HG03103 (cell line): ENCODE measurements at regions not wholly inside any gene's neighbourhood (a gene's known extent, or its start where the extent isn't known, plus 50 kb on each side); places are given as distances from the start of the nearest gene placed in this dataset.

Experiments used
- ATAC-seq: cut with Tn5 transposase; IDR thresholded peaks from one replicate; pipeline ENCODE4 v1.9.1; 2021; ENCODE audit warnings: low read depth; ENCODE audit not compliant: unreplicated experiment

GRCh38 chr6:14450133-14450504 lies 332.5 kb downstream of the CD83 start:
- ATAC-seq: no peak

- no peak for ATAC-seq
These were observed 333.0 kb downstream of the CD83 start for GRCh38 chr6:14450578-14450977.

GRCh38 chr6:14451594-14452374 lies 334.2 kb downstream of the CD83 start:
- no peak for ATAC-seq

GRCh38 chr6:14452567-14453527 lies 335.3 kb downstream of the CD83 start:
- ATAC-seq: no peak

- ATAC-seq: no peak
These were observed 336.3 kb downstream of the CD83 start for GRCh38 chr6:14453712-14454472.

- ATAC-seq: no peak
These were observed 336.9 kb downstream of the CD83 start for GRCh38 chr6:14454473-14454775.

GRCh38 chr6:14455427-14455826 lies 337.9 kb downstream of the CD83 start:
- ATAC-seq: no peak

- no peak for ATAC-seq
These were observed 338.5 kb downstream of the CD83 start for GRCh38 chr6:14455876-14456648.

GRCh38 chr6:14456941-14457340 lies 339.4 kb downstream of the CD83 start:
- no peak for ATAC-seq

- no peak for ATAC-seq
These were observed 341.2 kb downstream of the CD83 start for GRCh38 chr6:14458669-14459266.

GRCh38 chr6:14459315-14459714 lies 341.7 kb downstream of the CD83 start:
- no peak for ATAC-seq

- ATAC-seq: no peak
These were observed 343.0 kb downstream of the CD83 start for GRCh38 chr6:14460556-14460955.

GRCh38 chr6:14462135-14462534 lies 344.6 kb downstream of the CD83 start:
- no peak for ATAC-seq

GRCh38 chr6:14462566-14462965 lies 345.0 kb downstream of the CD83 start:
- ATAC-seq: no peak

- no peak for ATAC-seq
These were observed 345.5 kb downstream of the CD83 start for GRCh38 chr6:14463110-14463509.

GRCh38 chr6:14464055-14464454 lies 346.5 kb downstream of the CD83 start:
- ATAC-seq: no peak

GRCh38 chr6:14464716-14465115 lies 347.1 kb downstream of the CD83 start:
- no peak for ATAC-seq

GRCh38 chr6:14466278-14466677 lies 348.7 kb downstream of the CD83 start:
- no peak for ATAC-seq

- ATAC-seq: no peak
These were observed 350.0 kb downstream of the CD83 start for GRCh38 chr6:14467591-14467990.
